Brain microvascular endothelial cell (primary cell): ENCODE measurements at regions not wholly inside any gene's neighbourhood (a gene's known extent, or its start where the extent isn't known, plus 50 kb on each side); places are given as distances from the start of the nearest gene placed in this dataset.
A peak's percentile ranks its signal among the peaks of the same experiment; 100 is the strongest.
"Not testable (repeated sequence)": the region's sequence is repeated elsewhere in the genome, so short reads cannot be mapped to it uniquely, and the experiment has no call there.

Source experiments
- DNase-seq: peaks from one replicate; pipeline ENCODE4 v3.0.0-alpha.2; 2020
- H3K27ac ChIP-seq: fragments of 250-450 bp; sonication (Bioruptor Pico); 2 replicates; pipeline ENCODE4 v1.5.1; 2020; ENCODE audit warnings: mild to moderate bottlenecking, moderate library complexity
- H3K27me3 ChIP-seq: fragments of 250-450 bp; sonication (Bioruptor Pico); replicated peaks from 2 replicates; pipeline ENCODE4 v1.5.1; 2020; ENCODE audit warnings: mild to moderate bottlenecking
- H3K36me3 ChIP-seq: fragments of 250-450 bp; sonication (Bioruptor Pico); replicated peaks from 2 replicates; pipeline ENCODE4 v1.5.1; 2020; ENCODE audit warnings: mild to moderate bottlenecking
- H3K4me3 ChIP-seq: 2 replicates; pipeline ENCODE4 v1.5.1; 2011; ENCODE audit warnings: low read depth, mild to moderate bottlenecking, control low read depth, low read length, moderate library complexity
- in situ Hi-C: cut with HindIII; loops from 2 replicates; pipeline ENCODE4 v1.10.0; 2017; ENCODE audit warnings: low sequenced_read_pairs, low pct_ligation_motif_present
- TF ChIP-seq, protein P1 (sequence below): IDR thresholded peaks from 2 replicates; pipeline ENCODE4 v1.5.1; 2011; ENCODE audit warnings: low read depth, mild to moderate bottlenecking, moderate library complexity, low read length, control low read depth, inconsistent platforms; ENCODE audit errors: missing control alignments

DNA sequence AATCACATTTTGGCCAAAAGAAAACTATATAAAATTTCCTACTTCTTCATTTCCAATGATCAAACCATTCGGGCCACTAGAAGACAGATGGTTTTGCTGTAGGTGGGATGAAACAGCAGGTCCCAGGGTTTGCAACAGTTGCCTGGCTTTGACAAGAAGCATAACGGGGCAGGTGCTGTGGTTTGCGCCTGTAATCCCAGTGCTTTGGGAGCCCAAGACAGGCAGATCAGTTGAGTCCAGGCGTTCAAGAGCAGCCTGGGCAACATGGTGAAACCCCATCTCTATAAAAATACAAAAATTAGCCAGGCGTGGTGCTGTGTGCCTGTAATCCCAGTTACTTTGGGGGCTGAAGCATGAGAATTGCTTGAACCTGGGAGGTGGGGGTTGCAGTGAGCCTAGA lies 81.4 kb upstream of the XPO1 start:
- in situ Hi-C loops, result no loop called here
- no peaks in the 10 kb centered on the region for H3K27me3 ChIP-seq
- TF ChIP-seq, protein P1, sequence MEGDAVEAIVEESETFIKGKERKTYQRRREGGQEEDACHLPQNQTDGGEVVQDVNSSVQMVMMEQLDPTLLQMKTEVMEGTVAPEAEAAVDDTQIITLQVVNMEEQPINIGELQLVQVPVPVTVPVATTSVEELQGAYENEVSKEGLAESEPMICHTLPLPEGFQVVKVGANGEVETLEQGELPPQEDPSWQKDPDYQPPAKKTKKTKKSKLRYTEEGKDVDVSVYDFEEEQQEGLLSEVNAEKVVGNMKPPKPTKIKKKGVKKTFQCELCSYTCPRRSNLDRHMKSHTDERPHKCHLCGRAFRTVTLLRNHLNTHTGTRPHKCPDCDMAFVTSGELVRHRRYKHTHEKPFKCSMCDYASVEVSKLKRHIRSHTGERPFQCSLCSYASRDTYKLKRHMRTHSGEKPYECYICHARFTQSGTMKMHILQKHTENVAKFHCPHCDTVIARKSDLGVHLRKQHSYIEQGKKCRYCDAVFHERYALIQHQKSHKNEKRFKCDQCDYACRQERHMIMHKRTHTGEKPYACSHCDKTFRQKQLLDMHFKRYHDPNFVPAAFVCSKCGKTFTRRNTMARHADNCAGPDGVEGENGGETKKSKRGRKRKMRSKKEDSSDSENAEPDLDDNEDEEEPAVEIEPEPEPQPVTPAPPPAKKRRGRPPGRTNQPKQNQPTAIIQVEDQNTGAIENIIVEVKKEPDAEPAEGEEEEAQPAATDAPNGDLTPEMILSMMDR, result no peak

DNA sequence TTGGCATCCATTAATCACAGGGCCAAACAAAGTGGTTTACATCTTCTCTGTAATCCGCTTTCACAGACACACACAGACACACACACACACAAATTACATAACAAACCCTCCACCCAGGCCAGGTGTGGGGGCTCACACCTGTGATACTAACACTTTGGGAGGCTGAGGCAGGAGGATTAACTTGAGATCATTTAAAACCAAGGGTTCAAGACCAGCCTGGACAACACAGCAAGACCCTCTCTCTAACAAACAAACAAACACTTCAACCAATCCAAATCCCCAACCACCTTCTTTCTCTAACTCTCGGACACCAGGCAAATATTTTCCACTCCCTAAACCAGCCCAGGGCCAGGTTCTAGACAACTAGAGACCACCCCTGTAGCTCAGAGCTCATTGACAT lies 79.5 kb upstream of the XPO1 start:
- Histone ChIP-seq H3K36me3 (no peaks in the 10 kb centered on the region), H3K27me3 (no peaks in the 10 kb centered on the region), H3K27ac (no peak overlapping the region), H3K4me3 (no peak overlapping the region)
- no peak for DNase-seq
- TF ChIP-seq, protein P1, result no peak
- in situ Hi-C loops, result no loop called here

More for the DNA sequence above, 81.4 kb upstream of the XPO1 start:
- no peaks in the 10 kb centered on the region for H3K36me3 ChIP-seq
- DNase-seq, result no peak
- no peak overlapping the region for H3K4me3 ChIP-seq
- no peak overlapping the region for H3K27ac ChIP-seq

DNA sequence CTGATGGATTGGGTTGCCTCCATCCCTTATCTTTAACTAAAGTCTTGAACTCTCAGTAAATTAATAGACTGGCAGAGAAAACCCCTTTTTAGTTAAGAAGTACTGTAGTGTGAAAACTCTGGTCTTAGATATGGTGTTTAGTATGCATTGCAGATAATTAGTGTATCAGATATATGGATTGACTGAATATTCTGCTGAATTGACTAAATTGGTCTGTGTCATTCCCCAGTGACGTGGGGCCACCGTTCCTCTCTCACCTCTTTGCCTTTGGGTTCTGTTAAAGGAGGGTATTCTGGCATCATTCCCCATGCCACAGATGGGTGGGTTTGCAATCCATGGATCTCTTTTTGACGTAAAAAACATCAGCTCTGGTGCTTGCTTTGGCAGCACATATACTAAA lies 67.1 kb upstream of the XPO1 start:
- in situ Hi-C loops, result no loop called here

DNA sequence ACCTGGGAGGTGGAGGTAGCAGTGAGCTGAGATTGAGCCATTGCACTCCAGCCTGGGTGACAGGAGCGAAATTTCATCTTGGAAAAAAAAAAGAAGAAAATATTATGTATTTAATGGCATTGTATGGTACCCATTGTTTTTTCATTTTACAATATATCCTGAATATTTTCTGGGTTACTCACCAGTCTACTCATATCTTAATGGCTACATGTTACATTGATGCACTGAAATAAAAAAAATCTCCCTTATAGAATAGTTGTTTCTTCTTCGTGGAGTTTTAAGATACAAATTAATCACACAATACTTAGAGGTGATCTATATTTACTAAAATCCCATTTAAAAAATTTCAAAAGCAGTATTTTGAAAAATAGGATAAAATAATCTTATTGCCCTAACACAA lies 66.3 kb upstream of the XPO1 start:
- no peak for DNase-seq
- TF ChIP-seq, protein P1, result no peak
- H3K27ac ChIP-seq, result no peak overlapping the region
- H3K27me3 ChIP-seq, result no peaks in the 10 kb centered on the region
- H3K36me3 ChIP-seq, result no peaks in the 10 kb centered on the region
- in situ Hi-C loops, result no loop called here
- H3K4me3 ChIP-seq, result no peak overlapping the region

More for the DNA sequence above, 67.1 kb upstream of the XPO1 start:
- H3K27me3 ChIP-seq, result no peaks in the 10 kb centered on the region
- DNase-seq, result no peak
- no peak overlapping the region for H3K27ac ChIP-seq
- no peak overlapping the region for H3K4me3 ChIP-seq
- no peaks in the 10 kb centered on the region for H3K36me3 ChIP-seq
- TF ChIP-seq, protein P1, result no peak

DNA sequence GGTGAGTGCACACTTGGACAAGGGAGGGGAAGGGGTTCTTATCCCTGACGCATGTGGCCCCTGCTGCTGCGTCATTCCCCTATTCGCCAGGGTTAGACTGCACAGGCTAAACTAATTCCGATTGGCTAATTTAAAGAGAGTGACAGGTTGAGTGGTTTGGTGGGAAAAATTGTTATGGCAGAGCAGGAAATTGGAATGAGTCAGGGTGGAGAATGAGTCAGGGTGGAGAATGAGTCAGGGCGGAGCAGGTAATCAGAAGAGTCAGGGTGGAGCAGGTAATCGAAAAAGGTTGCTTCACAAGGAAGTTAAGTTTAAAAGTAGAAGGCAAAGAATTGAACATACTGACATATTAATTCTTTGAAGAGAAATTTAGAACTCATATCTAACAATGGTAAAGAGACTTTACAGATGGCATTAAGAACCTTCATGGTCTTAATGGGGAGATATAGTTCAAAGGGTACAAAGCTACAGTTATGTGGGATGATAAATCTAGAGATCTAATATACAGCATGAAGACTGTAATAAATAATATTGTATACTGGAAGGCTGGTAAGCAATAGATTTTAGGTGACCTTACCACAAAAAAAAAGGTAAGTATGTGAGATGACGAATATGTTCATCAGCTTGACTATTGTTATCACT lies 60.5 kb upstream of the XPO1 start:
- H3K27me3 ChIP-seq, H3K27ac ChIP-seq, H3K4me3 ChIP-seq, in situ Hi-C loops, H3K36me3 ChIP-seq: not testable (repeated sequence)
- peak; percentile 36 for DNase-seq

DNA sequence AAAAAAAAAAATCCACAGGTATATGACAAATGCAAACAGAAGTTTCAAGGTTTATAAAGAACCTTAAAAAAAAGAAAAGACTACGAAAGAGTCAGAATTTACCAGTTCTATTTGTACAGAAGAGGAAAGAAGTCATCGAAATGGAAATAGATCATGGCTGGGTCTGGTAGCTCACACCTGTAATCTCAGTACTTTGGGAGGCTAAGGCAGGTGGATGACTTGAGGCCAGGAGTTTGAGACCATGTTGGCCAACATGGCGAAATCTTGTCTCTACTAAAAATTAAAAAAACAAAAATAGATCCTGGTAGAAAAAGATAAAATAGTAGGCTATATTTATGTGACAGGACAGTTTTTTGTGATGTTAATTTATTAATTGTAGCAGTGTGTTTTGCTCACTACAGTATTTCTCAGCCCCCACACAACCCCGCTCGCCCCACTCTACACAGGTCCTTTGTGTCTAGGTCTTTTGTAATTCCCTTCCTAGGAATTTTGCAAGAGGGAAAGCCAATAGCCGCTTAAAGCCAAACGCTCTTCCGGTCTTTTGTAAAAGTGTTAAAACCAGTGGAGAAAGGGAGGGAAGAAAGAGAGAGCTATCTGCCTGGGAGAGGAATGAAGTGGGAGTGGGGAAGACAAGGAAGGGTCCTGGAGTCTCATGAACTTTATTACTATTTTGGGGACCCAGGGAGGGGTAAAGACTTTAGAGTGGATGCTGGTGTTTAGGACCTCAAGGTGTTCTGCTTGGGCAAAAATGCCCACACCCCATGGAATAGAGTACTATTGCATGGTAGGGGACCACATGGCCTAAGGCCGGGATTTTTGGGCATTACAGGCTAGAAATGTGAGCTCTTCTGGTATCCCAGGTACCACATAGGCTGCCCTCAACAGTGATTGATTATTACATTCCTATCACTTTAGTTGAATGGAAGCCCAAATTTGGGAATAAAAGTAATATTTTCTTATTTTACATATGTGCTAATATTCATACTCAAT lies 59.4 kb upstream of the XPO1 start:
- in situ Hi-C loops, result no loop called here
- TF ChIP-seq, protein P1, result no peak
- Histone ChIP-seq H3K27me3 (no peaks in the 10 kb centered on the region), H3K4me3 (no peak overlapping the region), H3K27ac (no peak overlapping the region), H3K36me3 (no peaks in the 10 kb centered on the region)
- no peak for DNase-seq

DNA sequence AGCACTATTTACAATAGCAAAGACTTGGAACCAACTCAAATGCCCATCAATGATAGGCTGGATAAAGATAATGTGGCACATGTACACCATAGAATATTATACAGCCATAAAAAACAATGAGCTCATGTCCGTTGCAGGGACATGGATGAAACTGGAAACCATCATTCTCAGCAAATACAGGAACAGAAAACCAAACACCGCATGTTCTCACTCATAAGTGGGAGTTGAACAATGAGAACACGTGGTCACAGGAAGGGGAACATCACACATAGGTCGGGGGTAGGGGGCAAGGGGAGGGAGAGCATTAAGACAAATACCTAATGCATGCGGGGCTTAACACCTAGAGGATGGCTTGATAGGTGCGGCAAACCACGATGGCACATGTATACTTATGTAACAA lies 56.0 kb upstream of the XPO1 start:
- in situ Hi-C loops, H3K36me3 ChIP-seq, H3K27ac ChIP-seq, H3K27me3 ChIP-seq, DNase-seq, H3K4me3 ChIP-seq: not testable (repeated sequence)

DNA sequence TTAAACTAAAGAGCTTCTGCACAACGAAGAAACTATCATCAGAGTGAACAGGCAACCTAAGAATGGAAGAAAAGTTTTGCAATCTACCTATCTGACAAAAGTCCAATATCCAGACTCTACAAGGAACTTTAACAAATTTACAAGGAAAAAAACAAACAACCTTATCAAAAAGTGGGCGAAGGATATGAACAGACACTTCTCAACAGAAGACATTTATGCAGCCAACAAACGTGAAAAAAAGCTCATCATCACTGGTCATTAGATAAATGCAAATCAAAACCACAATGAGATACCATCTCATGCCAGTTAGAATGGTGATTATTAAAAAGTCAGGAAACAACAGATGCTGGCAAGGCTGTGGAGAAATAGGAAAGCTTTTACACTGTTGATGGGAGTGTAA lies 55.5 kb upstream of the XPO1 start:
- in situ Hi-C loops, H3K36me3 ChIP-seq, H3K4me3 ChIP-seq, H3K27ac ChIP-seq, DNase-seq, H3K27me3 ChIP-seq: not testable (repeated sequence)
